ENCODE measurements at regions not wholly inside any gene's neighbourhood (a gene's known extent, or its start where the extent isn't known, plus 50 kb on each side); places are given as distances from the start of the nearest gene placed in this dataset.

DNA sequence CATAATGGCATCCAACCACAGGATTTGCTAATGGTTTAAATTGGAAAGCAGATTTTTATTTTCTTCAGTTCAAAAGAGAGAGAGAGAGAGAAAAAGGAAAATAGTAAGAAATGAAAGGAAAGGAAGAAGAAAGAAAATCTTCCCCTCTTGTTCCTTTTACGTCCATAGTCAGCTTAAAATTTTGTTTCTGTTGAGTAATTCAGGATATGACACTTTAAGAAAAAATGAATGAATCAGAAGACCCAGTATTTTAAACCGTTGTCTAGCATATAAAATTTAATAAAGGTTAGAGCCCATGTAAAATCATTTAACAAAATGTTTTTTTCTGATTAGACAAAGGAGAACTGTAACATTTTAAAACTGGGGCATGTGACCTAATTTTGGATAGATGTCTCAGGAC, 391.8 kb upstream of the EPHA5 start:
- no peak for ATAC-seq

DNA sequence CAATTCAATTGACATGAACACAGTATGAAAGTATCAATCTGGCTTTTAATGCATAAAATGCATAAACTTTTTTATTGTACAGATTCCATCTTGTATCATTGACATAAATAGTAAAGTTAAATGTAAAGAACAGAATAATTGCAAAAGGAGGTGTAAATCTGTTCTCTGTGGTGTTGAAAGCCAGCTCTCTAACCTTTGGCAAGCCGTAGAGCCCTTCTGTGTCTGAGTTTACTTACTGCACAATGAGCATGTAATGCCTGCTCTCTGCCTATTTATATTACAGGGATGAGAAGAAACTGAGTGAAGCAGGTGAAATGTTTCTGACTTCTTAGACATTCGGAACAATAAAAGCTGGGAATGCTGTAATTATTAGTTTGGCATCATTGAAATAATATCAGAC, 389.3 kb upstream of the EPHA5 start:
- ATAC-seq (no peak), DNase-seq (ENCODE audit: low read depth, low spot score) (no peak)
- ChIA-PET CTCF (no interaction called here), POLR2A (no interaction called here)
- BruUV-seq (replicated peaks): no TSS peak
- Histone ChIP-seq H3K4me1 (ENCODE audit: control insufficient read depth, insufficient read depth, low read length) (no peaks in the 10 kb centered on the region), H3K4me3 (ENCODE audit: low read depth in 2 of 2, low read length in 2 of 2) (no peak overlapping the region), H3K9me3 (ENCODE audit: control insufficient read depth, insufficient read depth, low read depth, low read length) (no peaks in the 10 kb centered on the region), H3K27me3 (ENCODE audit: control insufficient read depth, insufficient read depth, low read length) (no peaks in the 10 kb centered on the region), H3K27ac (ENCODE audit: low read length) (no peak overlapping the region), H3K36me3 (ENCODE audit: control insufficient read depth, insufficient read depth, low read length) (no peaks in the 10 kb centered on the region)
- TF ChIP-seq, protein P1, sequence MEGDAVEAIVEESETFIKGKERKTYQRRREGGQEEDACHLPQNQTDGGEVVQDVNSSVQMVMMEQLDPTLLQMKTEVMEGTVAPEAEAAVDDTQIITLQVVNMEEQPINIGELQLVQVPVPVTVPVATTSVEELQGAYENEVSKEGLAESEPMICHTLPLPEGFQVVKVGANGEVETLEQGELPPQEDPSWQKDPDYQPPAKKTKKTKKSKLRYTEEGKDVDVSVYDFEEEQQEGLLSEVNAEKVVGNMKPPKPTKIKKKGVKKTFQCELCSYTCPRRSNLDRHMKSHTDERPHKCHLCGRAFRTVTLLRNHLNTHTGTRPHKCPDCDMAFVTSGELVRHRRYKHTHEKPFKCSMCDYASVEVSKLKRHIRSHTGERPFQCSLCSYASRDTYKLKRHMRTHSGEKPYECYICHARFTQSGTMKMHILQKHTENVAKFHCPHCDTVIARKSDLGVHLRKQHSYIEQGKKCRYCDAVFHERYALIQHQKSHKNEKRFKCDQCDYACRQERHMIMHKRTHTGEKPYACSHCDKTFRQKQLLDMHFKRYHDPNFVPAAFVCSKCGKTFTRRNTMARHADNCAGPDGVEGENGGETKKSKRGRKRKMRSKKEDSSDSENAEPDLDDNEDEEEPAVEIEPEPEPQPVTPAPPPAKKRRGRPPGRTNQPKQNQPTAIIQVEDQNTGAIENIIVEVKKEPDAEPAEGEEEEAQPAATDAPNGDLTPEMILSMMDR (IDR thresholded peaks at IDR 0.05): no peak
- TF ChIP-seq SIN3A (IDR thresholded peaks at IDR 0.05; ENCODE audit: borderline replicate concordance, insufficient read depth, low read depth, low read length) (no peak), TCF7L2 (IDR thresholded peaks at IDR 0.05; ENCODE audit: low read depth, low read length) (no peak), POLR2AphosphoS5 (IDR thresholded peaks at IDR 0.05; ENCODE audit: low read depth, low read length) (no peak)
- TF ChIP-seq, protein P2, sequence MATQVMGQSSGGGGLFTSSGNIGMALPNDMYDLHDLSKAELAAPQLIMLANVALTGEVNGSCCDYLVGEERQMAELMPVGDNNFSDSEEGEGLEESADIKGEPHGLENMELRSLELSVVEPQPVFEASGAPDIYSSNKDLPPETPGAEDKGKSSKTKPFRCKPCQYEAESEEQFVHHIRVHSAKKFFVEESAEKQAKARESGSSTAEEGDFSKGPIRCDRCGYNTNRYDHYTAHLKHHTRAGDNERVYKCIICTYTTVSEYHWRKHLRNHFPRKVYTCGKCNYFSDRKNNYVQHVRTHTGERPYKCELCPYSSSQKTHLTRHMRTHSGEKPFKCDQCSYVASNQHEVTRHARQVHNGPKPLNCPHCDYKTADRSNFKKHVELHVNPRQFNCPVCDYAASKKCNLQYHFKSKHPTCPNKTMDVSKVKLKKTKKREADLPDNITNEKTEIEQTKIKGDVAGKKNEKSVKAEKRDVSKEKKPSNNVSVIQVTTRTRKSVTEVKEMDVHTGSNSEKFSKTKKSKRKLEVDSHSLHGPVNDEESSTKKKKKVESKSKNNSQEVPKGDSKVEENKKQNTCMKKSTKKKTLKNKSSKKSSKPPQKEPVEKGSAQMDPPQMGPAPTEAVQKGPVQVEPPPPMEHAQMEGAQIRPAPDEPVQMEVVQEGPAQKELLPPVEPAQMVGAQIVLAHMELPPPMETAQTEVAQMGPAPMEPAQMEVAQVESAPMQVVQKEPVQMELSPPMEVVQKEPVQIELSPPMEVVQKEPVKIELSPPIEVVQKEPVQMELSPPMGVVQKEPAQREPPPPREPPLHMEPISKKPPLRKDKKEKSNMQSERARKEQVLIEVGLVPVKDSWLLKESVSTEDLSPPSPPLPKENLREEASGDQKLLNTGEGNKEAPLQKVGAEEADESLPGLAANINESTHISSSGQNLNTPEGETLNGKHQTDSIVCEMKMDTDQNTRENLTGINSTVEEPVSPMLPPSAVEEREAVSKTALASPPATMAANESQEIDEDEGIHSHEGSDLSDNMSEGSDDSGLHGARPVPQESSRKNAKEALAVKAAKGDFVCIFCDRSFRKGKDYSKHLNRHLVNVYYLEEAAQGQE (IDR thresholded peaks at IDR 0.05; ENCODE audit: insufficient read depth in 1 of 2, low read depth in 2 of 2, low read length in 1 of 2): no peak
- intact Hi-C loops (cut with micrococcal nuclease; ENCODE audit: unreplicated experiment): no loop called here
- in situ Hi-C loops (cut with HindIII; ENCODE audit: low pct_unique_long_range_greater_than_20kb, low sequenced_read_pairs): no loop called here

More for the DNA sequence above, 391.8 kb upstream of the EPHA5 start:
- no peak for DNase-seq (ENCODE audit: low read depth, low spot score)
- no peaks in the 10 kb centered on the region for H3K27me3 ChIP-seq (ENCODE audit: control insufficient read depth, insufficient read depth, low read length)
- no peaks in the 10 kb centered on the region for H3K4me1 ChIP-seq (ENCODE audit: control insufficient read depth, insufficient read depth, low read length)
- no TSS peak for BruUV-seq (replicated peaks)
- POLR2A ChIA-PET: no interaction called here
- in situ Hi-C loops (cut with HindIII; ENCODE audit: low pct_unique_long_range_greater_than_20kb, low sequenced_read_pairs) (no loop called here), intact Hi-C loops (cut with micrococcal nuclease; ENCODE audit: unreplicated experiment) (no loop called here)
- H3K4me3 ChIP-seq (ENCODE audit: low read depth in 2 of 2, low read length in 2 of 2): no peak overlapping the region
- no peaks in the 10 kb centered on the region for H3K9me3 ChIP-seq (ENCODE audit: control insufficient read depth, insufficient read depth, low read depth, low read length)
- H3K27ac ChIP-seq (ENCODE audit: low read length): no peak overlapping the region
- TF ChIP-seq POLR2AphosphoS5 (IDR thresholded peaks at IDR 0.05; ENCODE audit: low read depth, low read length) (no peak), TCF7L2 (IDR thresholded peaks at IDR 0.05; ENCODE audit: low read depth, low read length) (no peak)
- TF ChIP-seq, protein P2 (IDR thresholded peaks at IDR 0.05; ENCODE audit: insufficient read depth in 1 of 2, low read depth in 2 of 2, low read length in 1 of 2): no peak
- CTCF ChIA-PET: no interaction called here
- H3K36me3 ChIP-seq (ENCODE audit: control insufficient read depth, insufficient read depth, low read length): no peaks in the 10 kb centered on the region

Measured in Panc1 (cell line).